Lower leg skin (tissue), 3 donors: ENCODE measurements at regions not wholly inside any gene's neighbourhood (a gene's known extent, or its start where the extent isn't known, plus 50 kb on each side); places are given as distances from the start of the nearest gene placed in this dataset.

Experiments used
- CTCF ChIP-seq, 3 donors: fragments of 450-650 bp; IDR thresholded peaks; one replicate each; pipeline ENCODE4 v1.5.1; 2016; ENCODE audit warnings: antibody characterized with exemption in 3 of 3, mild to moderate bottlenecking in 3 of 3, moderate library complexity in 2 of 3
- POLR2A ChIP-seq, 2 donors: fragments of 450-650 bp; IDR thresholded peaks; one replicate each; pipeline ENCODE4 v1.6.1; 2016 to 2017; ENCODE audit warnings: antibody characterized with exemption in 2 of 2, mild to moderate bottlenecking in 1 of 2, moderate library complexity in 1 of 2

- TF ChIP-seq CTCF (IDR thresholded peaks at IDR 0.05) (no peak), POLR2A (IDR thresholded peaks at IDR 0.05) (no peak)
Observed at GRCh38 chr2:185567940-185568339, 170.7 kb upstream of the FSIP2 start.
